ENCODE measurements at regions not wholly inside any gene's neighbourhood (a gene's known extent, or its start where the extent isn't known, plus 50 kb on each side); places are given as distances from the start of the nearest gene placed in this dataset.
A peak's percentile ranks its signal among the peaks of the same experiment; 100 is the strongest.

DNA sequence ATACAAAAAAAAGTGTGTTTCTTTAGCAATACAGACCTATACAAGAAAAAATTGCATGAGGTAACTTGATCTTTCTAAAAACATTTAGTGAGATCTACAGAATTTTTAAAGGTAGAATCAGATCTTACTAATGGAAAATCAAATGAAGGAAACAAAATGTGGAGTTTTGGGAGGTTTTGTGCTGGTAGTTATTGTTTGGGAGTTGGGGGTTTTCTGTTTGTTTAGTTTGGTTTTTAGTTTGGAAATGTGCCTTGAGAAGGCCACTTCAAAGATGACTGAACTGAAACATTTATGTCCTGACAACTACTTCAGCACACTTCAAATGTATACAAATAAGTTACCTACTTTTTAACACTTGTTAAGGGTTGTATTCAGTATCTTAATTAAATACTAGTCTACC lies 280.1 kb downstream of the NR2F1-AS1 start:
- no peak overlapping the region for H3K4me3 ChIP-seq (ENCODE audit: insufficient read depth, low read depth, low read length)
- no peaks in the 10 kb centered on the region for H3K27me3 ChIP-seq (ENCODE audit: control insufficient read depth, insufficient read depth, low read length)
- H3K36me3 ChIP-seq (replicated peaks; ENCODE audit: control insufficient read depth, insufficient read depth, low read length), result no peaks in the 10 kb centered on the region
- no peak for DNase-seq

DNA sequence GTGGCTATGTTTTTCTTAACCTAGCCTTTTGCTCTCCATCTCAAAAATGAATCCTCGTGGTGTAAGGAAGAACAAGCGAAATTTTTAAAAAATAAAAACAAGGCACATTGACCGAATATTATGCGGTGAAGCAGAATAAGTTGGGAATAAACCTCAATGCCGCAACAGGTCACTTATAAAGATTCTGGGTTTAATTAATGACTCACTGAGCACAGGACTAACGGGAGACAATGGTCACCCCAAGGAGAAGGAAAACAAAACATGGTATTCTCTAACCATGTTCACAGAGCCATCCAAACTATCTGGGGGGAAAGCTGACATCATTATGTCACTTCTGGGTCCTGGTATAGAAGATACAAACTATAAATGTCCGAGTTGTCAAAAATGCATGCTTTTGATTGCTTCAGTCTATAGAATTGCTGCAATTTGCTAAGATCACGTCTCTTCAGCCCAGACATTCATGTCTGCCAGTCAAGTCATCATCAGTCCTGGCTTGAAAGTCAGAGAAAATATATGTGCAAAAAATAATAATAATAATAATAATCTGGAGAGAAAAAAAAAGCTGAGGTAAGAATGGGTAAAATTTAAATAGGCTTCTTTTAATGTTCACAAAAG lies 280.6 kb downstream of the NR2F1-AS1 start:
- no peaks in the 10 kb centered on the region for H3K27me3 ChIP-seq (ENCODE audit: control insufficient read depth, insufficient read depth, low read length)
- H3K4me3 ChIP-seq (ENCODE audit: insufficient read depth, low read depth, low read length), result no peak overlapping the region
- no peaks in the 10 kb centered on the region for H3K36me3 ChIP-seq (replicated peaks; ENCODE audit: control insufficient read depth, insufficient read depth, low read length)
- DNase-seq, result no peak

DNA sequence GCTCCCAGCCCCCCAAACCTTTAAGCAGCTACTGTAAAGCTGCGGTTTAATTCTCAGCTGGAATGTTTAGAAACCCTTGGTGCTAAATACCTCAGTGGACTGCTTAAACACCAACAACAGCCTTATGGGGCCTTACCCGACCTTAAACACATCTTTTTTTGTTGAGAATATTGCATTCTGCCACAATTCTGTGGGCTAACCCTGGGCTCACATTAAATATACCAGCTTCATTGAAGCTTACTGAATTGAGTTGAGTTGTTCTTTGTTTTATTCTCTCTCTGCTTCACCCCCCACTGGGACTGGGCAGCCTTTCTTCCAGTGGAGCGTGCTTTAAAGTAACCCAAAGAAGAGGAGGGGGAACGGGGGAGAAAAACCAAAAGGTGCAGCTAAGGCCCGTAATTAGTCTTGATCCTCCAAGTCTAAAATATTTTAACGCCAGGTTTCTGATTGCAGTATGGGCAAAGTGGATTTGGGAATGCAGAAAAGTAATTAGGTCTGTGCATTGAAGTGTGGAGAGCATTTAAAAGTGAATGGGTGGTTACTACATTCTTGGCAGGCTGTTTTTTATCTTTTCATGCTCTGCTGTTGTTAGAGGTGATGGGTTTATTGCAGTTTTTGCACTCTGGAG lies 281.2 kb downstream of the NR2F1-AS1 start:
- H3K36me3 ChIP-seq (replicated peaks; ENCODE audit: control insufficient read depth, insufficient read depth, low read length), result no peaks in the 10 kb centered on the region
- peak; percentile 17 for DNase-seq
- H3K4me3 ChIP-seq (ENCODE audit: insufficient read depth, low read depth, low read length), result no peak overlapping the region
- H3K27me3 ChIP-seq (ENCODE audit: control insufficient read depth, insufficient read depth, low read length), result no peaks in the 10 kb centered on the region

DNA sequence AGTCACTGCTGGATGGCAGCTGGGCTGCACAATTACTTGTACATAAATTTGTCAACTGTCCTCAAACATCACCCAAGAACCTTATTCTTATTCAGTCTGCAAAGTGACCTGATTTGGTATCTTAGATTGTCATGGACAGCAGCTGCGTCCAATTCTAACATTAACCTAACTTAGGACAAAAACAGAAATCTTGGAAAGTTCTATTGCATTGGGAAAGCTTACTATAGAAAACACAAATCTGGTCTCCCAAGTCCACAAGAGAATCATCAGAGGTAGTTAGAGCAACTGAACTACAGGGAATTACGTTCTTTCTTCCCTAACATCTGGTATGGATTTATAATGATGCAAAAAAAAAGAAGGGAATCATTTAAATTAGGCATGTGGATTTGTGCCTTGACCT lies 283.9 kb downstream of the NR2F1-AS1 start:
- no peak for DNase-seq
- Histone ChIP-seq H3K36me3 (replicated peaks; ENCODE audit: control insufficient read depth, insufficient read depth, low read length) (no peaks in the 10 kb centered on the region), H3K27me3 (ENCODE audit: control insufficient read depth, insufficient read depth, low read length) (no peaks in the 10 kb centered on the region), H3K4me3 (ENCODE audit: insufficient read depth, low read depth, low read length) (no peak overlapping the region)

DNA sequence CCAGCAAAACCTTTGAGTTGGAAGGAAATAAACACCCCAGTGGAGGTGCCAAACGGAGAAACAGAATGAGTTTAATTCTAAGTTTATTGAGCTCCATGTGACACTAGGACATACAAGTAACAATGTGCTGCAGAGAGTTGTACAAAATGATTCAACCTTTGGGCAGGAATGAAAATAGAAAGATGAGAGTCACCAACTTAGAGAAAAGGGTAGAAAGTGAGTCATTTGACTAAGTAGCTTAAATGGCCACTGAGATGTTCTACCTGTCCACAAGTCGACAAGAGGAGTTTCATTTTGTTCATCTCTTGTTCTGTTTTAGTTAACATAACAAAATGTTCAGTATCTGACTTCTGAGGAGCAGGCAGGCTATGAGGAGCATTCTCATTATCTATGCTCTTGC lies 284.7 kb downstream of the NR2F1-AS1 start:
- no peak for DNase-seq
- no peak overlapping the region for H3K4me3 ChIP-seq (ENCODE audit: insufficient read depth, low read depth, low read length)
- H3K36me3 ChIP-seq (replicated peaks; ENCODE audit: control insufficient read depth, insufficient read depth, low read length), result no peaks in the 10 kb centered on the region

DNA sequence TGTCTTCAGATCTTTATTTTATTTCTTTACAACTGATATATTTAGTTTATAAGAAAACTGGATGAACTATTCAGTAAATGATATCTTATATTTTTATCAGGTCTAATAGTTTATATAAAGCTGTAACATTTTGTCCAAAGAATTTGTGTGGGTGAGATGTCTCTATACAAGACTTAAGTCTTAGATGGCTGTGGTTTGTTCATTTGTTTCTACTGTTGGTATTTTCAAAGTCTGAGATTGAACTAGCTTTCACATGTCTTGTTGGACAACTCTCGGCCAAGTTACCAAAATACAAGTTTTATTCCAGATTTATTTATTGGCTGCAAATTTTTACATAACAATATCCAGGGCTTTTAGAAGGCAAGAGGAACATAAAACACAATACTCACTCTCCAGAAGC lies 286.0 kb downstream of the NR2F1-AS1 start:
- H3K36me3 ChIP-seq (replicated peaks; ENCODE audit: control insufficient read depth, insufficient read depth, low read length), result no peaks in the 10 kb centered on the region
- no peak overlapping the region for H3K4me3 ChIP-seq (ENCODE audit: insufficient read depth, low read depth, low read length)
- no peak for DNase-seq
- no peaks in the 10 kb centered on the region for H3K27me3 ChIP-seq (ENCODE audit: control insufficient read depth, insufficient read depth, low read length)

More for the DNA sequence above, 284.7 kb downstream of the NR2F1-AS1 start:
- no peaks in the 10 kb centered on the region for H3K27me3 ChIP-seq (ENCODE audit: control insufficient read depth, insufficient read depth, low read length)

DNA sequence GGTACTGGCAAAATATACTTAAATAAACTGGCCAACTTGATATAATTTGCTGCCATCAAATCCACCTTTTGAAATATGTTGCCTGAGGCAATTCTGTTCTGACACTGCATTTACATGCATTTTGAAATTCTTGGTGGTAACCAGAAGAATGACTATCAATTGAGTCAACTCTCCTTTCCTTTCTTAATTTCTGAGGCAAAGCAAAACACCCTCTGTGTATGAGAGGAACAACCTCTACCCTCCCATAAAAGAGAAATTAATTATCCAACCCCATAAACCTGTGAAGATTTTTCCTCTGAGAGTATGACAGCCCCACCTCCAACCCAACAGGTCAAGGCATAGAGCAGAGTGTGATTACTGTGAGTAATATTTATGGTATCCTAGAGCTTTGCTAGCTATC lies 286.8 kb downstream of the NR2F1-AS1 start:
- Histone ChIP-seq H3K4me3 (ENCODE audit: insufficient read depth, low read depth, low read length) (no peak overlapping the region), H3K27me3 (ENCODE audit: control insufficient read depth, insufficient read depth, low read length) (no peaks in the 10 kb centered on the region), H3K36me3 (replicated peaks; ENCODE audit: control insufficient read depth, insufficient read depth, low read length) (no peaks in the 10 kb centered on the region)
- DNase-seq, result no peak

DNA sequence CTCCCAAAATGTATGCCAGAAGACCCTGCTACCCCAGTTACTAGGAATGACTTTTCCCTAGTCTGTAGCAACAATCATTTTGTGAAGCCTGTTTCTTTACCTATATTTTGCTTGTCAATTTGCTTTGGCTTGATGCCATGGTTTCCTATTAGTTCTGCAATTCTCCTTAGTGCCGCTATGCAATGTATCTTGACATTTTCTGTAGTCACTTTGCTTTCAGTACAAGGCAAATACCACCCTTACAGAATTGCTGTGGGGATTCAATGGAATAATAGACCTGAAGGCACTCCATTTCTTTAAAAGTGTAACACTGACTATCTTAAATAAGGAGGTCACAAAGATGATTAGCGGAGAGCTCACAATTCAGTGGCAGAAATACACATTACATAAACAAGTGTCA lies 291.1 kb downstream of the NR2F1-AS1 start:
- no peak overlapping the region for H3K4me3 ChIP-seq (ENCODE audit: insufficient read depth, low read depth, low read length)
- H3K27me3 ChIP-seq (ENCODE audit: control insufficient read depth, insufficient read depth, low read length), result no peaks in the 10 kb centered on the region
- no peaks in the 10 kb centered on the region for H3K36me3 ChIP-seq (replicated peaks; ENCODE audit: control insufficient read depth, insufficient read depth, low read length)
- DNase-seq, result no peak

DNA sequence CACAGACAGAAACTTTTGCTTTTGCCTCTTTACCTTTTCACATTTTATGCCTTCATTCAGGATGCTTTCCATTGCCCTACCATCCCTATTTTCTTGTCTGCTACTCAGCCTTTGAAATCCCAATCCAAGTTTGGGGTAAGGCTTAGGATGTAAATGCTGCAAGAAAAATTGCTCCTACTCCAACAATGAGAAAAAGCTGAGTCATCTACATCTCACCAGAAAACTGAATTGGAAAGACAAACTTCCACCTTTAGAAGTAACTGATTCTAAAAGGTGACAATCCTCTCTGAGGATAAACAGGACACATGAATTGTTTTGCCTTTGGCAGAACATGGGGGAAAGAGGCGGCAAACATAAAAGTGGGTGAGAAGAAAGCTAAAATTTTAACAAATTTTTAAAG lies 295.6 kb downstream of the NR2F1-AS1 start:
- no peak overlapping the region for H3K4me3 ChIP-seq (ENCODE audit: insufficient read depth, low read depth, low read length)
- DNase-seq, result no peak
- H3K27me3 ChIP-seq (ENCODE audit: control insufficient read depth, insufficient read depth, low read length), result no peaks in the 10 kb centered on the region
- no peaks in the 10 kb centered on the region for H3K36me3 ChIP-seq (replicated peaks; ENCODE audit: control insufficient read depth, insufficient read depth, low read length)

DNA sequence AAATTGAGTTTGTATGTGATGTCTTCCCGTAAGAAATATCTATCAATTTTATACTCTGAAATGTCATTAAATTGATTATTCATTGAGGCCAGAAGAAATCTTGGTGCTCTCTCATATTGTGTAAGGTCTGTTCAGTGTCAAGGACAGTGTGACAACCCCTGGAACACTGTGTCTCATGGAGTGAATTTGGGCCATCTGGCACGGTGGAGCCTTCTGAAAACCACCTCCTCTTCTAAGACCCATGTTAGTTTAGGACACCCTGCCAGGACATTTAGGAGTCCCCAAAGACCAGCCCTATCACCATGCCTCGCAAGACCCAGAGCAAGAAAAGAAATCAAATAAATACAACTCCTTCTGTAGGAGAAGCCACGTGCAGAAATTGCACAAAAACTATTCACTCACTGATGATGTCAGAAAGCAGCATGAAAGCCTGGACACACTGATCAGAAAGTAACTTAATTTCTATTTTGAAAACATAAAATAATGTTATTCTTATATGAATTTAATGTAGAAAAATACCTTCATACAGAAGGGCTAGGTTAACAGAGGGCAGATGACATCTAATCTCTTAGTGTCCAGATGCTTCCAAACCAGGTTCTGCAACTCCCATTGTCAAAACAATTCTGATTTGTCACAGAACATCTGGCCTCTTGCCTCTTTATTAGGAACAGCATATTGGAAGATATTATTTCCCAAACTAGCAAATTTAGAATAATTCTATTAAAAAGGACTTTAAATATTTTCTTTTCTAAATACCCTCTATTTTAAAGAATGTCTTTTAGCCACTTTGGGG lies 298.8 kb downstream of the NR2F1-AS1 start:
- DNase-seq, result no peak
- Histone ChIP-seq H3K4me3 (ENCODE audit: insufficient read depth, low read depth, low read length) (no peak overlapping the region), H3K27me3 (ENCODE audit: control insufficient read depth, insufficient read depth, low read length) (no peaks in the 10 kb centered on the region), H3K36me3 (replicated peaks; ENCODE audit: control insufficient read depth, insufficient read depth, low read length) (no peaks in the 10 kb centered on the region)

DNA sequence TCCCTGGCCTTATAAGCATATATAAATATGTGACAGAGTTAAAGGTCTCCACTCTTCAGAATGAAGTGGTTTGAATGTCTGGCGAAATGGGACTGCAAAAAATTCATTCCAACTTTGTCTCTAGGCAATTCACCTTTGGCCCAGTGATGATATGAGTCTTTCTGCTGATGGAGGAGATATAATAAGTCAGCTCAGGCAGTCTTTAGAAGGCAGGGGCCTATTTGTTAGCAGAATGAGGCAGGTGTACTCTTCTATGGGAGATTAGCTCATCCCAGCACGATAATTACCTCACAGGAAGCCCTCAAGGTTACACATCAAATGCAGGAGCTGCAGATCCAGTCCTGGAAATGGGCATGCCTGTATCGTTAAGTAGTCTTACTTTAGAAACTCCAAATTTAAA lies 300.5 kb downstream of the NR2F1-AS1 start:
- no peaks in the 10 kb centered on the region for H3K27me3 ChIP-seq (ENCODE audit: control insufficient read depth, insufficient read depth, low read length)
- no peak for DNase-seq
- H3K36me3 ChIP-seq (replicated peaks; ENCODE audit: control insufficient read depth, insufficient read depth, low read length), result no peaks in the 10 kb centered on the region
- H3K4me3 ChIP-seq (ENCODE audit: insufficient read depth, low read depth, low read length), result no peak overlapping the region

DNA sequence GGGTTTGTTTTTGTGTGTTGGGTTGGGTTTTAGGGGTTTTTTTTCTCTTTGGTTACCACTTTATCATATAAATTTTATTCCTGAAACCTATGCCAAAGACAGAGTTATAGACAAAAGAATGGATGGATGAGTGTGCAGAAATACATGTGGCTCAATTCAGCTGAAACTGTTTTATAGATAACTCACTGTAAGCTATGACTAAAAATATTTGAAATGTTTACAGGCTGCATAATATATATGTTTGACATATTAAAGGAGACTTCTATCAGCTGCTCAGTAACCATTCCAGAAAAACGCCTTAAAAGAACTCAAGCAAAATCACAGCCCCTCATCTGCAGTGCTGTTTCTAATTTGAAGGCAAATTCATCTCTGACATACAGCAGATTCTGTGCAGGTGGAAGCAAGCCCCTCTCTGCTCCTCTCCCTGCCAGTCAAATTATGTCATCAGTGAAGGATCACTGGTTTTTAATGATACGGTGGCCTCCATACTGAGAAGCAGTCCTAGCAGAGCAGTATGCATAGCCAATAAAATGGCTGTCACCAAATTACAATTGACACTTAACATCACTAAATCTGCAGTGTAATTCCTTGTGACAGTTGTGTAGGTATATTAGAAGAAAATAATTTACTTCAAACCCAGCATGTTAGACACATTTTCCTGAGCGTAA lies 301.6 kb downstream of the NR2F1-AS1 start:
- no peak overlapping the region for H3K4me3 ChIP-seq (ENCODE audit: insufficient read depth, low read depth, low read length)
- DNase-seq, result no peak
- no peaks in the 10 kb centered on the region for H3K27me3 ChIP-seq (ENCODE audit: control insufficient read depth, insufficient read depth, low read length)
- H3K36me3 ChIP-seq (replicated peaks; ENCODE audit: control insufficient read depth, insufficient read depth, low read length), result no peaks in the 10 kb centered on the region

DNA sequence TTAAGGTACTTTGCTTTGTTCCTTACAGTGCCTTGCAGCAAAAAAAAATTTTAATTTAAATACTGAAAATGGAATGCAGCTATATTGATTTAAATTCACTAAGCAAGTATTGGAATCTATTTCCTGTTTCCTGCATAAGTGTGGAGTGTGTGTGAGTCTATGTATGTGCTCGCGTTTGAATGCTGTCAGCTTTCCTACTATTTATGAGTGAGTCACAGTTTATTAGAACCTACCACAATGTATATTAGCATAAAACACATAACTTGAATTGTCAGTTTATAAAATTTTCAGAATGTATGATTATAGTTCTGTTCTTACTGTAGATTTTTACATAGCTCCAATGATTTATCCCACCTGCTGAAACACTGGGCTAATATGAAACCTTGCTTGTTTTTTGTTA lies 302.1 kb downstream of the NR2F1-AS1 start:
- H3K27me3 ChIP-seq (ENCODE audit: control insufficient read depth, insufficient read depth, low read length), result no peaks in the 10 kb centered on the region
- no peak for DNase-seq
- no peaks in the 10 kb centered on the region for H3K36me3 ChIP-seq (replicated peaks; ENCODE audit: control insufficient read depth, insufficient read depth, low read length)
- H3K4me3 ChIP-seq (ENCODE audit: insufficient read depth, low read depth, low read length), result no peak overlapping the region

DNA sequence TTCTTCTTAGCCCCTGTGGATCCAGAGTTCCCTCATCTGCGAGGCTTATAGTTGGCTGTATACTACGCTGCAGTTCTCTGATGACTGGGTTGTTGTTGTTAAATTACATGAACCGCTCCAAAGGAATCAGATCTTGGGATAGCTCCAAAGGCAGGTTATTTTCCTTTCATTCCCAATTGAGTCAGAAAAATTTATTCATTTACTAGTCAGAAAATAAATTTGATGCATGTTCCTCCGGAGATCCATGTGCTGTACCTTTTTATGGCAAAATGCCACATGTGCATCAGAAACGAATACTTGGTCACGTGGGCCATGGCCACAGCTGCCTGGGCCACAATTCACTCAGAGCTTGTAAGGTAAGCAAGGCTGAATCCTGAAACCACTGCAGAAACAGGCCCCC lies 304.0 kb downstream of the NR2F1-AS1 start:
- no peak for DNase-seq
- H3K4me3 ChIP-seq (ENCODE audit: insufficient read depth, low read depth, low read length), result no peak overlapping the region
- H3K36me3 ChIP-seq (replicated peaks; ENCODE audit: control insufficient read depth, insufficient read depth, low read length), result no peaks in the 10 kb centered on the region
- no peaks in the 10 kb centered on the region for H3K27me3 ChIP-seq (ENCODE audit: control insufficient read depth, insufficient read depth, low read length)

DNA sequence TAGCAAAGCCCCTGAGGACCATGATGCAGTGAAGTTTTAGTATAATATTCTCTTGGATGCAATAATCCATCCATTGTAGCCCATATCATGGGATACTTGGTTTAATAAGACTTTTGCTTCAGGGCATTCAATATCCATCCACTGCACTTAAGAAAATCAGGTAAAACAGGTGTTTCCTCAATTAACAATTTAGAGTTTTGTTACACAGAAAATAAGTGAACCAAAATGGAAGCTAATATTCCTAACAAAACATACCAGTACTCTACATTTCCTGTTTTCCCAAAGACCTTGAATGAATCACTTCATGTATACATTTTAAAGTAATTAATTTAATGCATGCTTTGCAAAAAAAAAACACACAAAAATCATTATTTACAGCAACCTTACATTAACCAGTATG lies 305.6 kb downstream of the NR2F1-AS1 start:
- Histone ChIP-seq H3K4me3 (ENCODE audit: insufficient read depth, low read depth, low read length) (no peak overlapping the region), H3K36me3 (replicated peaks; ENCODE audit: control insufficient read depth, insufficient read depth, low read length) (no peaks in the 10 kb centered on the region), H3K27me3 (ENCODE audit: control insufficient read depth, insufficient read depth, low read length) (no peaks in the 10 kb centered on the region)
- no peak for DNase-seq
